GM12878 (cell line): ENCODE measurements at regions not wholly inside any gene's neighbourhood (a gene's known extent, or its start where the extent isn't known, plus 50 kb on each side); places are given as distances from the start of the nearest gene placed in this dataset.

Experiments
- ATAC-seq: fragments of 200-7000 bp; cut with Tn5 transposase; 3 replicates; pipeline ENCODE4 v1.9.1; 2020; ENCODE audit warnings: mild to moderate bottlenecking, moderate library complexity
- BruUV-seq: library from RNA; stranded (reverse); fragments of 400-500 nt; replicated peaks from 2 replicates; lab custom pipeline; 2021; lab: Mats Ljungman, UMichigan
- CTCF ChIA-PET: fragments of 300-600 bp; sonication (Branson Sonifier 250); formaldehyde crosslinking; extraction: SDS; loops from one replicate; lab custom pipeline; 2021; ENCODE audit warnings: inconsistent platforms; lab: Yijun Ruan, JAX
- POLR2A ChIA-PET: fragments of 350-600 bp; formaldehyde crosslinking; extraction: SDS; loops from one replicate; lab custom pipeline; 2021; ENCODE audit warnings: inconsistent platforms; lab: Charles Lee
- RAD21 ChIA-PET: fragments of 300-600 bp; sonication (Branson Sonifier 250); formaldehyde crosslinking; loops from one replicate; lab custom pipeline; 2023; ENCODE audit warnings: antibody characterized with exemption; ENCODE audit not compliant: unreplicated experiment; lab: Charles Lee
- SMC1A ChIA-PET: fragments of 300-600 bp; sonication (Branson Sonifier 250); formaldehyde crosslinking; loops from one replicate; lab custom pipeline; 2023; ENCODE audit not compliant: unreplicated experiment, uncharacterized antibody; lab: Charles Lee
- DNase-seq: peaks from one replicate; pipeline ENCODE4 v3.0.0-alpha.2; 2011; ENCODE audit warnings: low read depth, low spot score
- FAIRE-seq: peaks from 3 replicates; lab custom pipeline; 2011; peaks lifted over from hg19 to GRCh38; lab: Jason Lieb, UNC
- H2AFZ ChIP-seq: 2 replicates; pipeline ENCODE4 v1.6.0; 2011; ENCODE audit warnings: low read depth, low read length, control low read depth; ENCODE audit not compliant: control insufficient read depth
- H3K27ac ChIP-seq: 2 replicates; pipeline ENCODE4 v1.5.1; 2011; ENCODE audit warnings: control low read depth; ENCODE audit not compliant: control insufficient read depth, insufficient read depth
- H3K27me3 ChIP-seq, 2 experiments: replicated peaks in 1 of 2; 2 replicates each; pipeline versions ENCODE4 v1.6.0 to v1.6.1; 2011; ENCODE audit warnings: low read length in 1 of 2; ENCODE audit not compliant: control insufficient read depth in 2 of 2, insufficient read depth in 2 of 2
- H3K36me3 ChIP-seq, 2 experiments: 2 replicates each; pipeline ENCODE4 v1.5.1; 2011; ENCODE audit warnings: low read length in 1 of 2; ENCODE audit not compliant: control insufficient read depth in 2 of 2, insufficient read depth in 2 of 2
- H3K4me1 ChIP-seq: 2 replicates; pipeline ENCODE4 v1.6.1; 2011; ENCODE audit warnings: mild to moderate bottlenecking, low read length, moderate library complexity, mixed read lengths; ENCODE audit not compliant: control insufficient read depth, insufficient read depth
- H3K4me2 ChIP-seq: 2 replicates; pipeline ENCODE4 v1.6.0; 2011; ENCODE audit warnings: control low read depth; ENCODE audit not compliant: control insufficient read depth, insufficient read depth
- H3K4me3 ChIP-seq: fragments of 200-600 bp; sonication (generic); 2 replicates; pipeline ENCODE4 v1.5.1; 2016
- H3K79me2 ChIP-seq: 2 replicates; pipeline ENCODE4 v1.6.0; 2011; ENCODE audit warnings: low read length; ENCODE audit not compliant: control insufficient read depth, insufficient read depth
- H3K9ac ChIP-seq: 2 replicates; pipeline ENCODE4 v1.8.0; 2011; ENCODE audit warnings: low read length, control low read depth, mixed read lengths; ENCODE audit not compliant: control insufficient read depth, insufficient read depth
- H3K9me3 ChIP-seq: replicated peaks from 3 replicates; pipeline ENCODE4 v1.5.1; 2011; ENCODE audit warnings: mild to moderate bottlenecking, low read length; ENCODE audit not compliant: control insufficient read depth, insufficient read depth
- H4K20me1 ChIP-seq: 2 replicates; pipeline ENCODE4 v1.6.0; 2011; ENCODE audit not compliant: control insufficient read depth, insufficient read depth
- CEBPB ChIP-seq, 2 experiments: fragments of 150-350 bp in 1 of 2; IDR thresholded peaks; 2 replicates each; pipeline ENCODE4 v1.6.1; 2012 to 2014; ENCODE audit warnings: low read depth in 2 of 2, low read length in 2 of 2, borderline replicate concordance in 1 of 2, inconsistent platforms in 1 of 2
- SP1 ChIP-seq: IDR thresholded peaks from one replicate; pipeline ENCODE4 v1.6.1; 2011; ENCODE audit warnings: low read depth, low read length
- STAT1 ChIP-seq: fragments of 450-650 bp; conservative IDR thresholded peaks from 2 replicates; pipeline ENCODE4 v1.6.1; 2014; ENCODE audit warnings: antibody characterized with exemption, mild to moderate bottlenecking
- WGBS: methylation state at CpG from one replicate; pipeline ENCODE4 v1.1.6; 2016; ENCODE audit warnings: low lambda C conversion rate; ENCODE audit not compliant: insufficient replicate concordance, insufficient coverage; ENCODE audit errors: missing lambda C conversion rate; 5-methylcytosine and 5-hydroxymethylcytosine counted together
- in situ Hi-C: fragments of 300-500 bp; cut with MboI; formaldehyde crosslinking; loops from 9 replicates; pipeline ENCODE4 v1.14.3; 2018; ENCODE audit warnings: mixed read lengths
- intact Hi-C: fragments of 100-400 bp; cut with micrococcal nuclease; formaldehyde crosslinking; loops from one replicate; pipeline ENCODE4 v1.14.2; 2022; ENCODE audit not compliant: unreplicated experiment
- TF ChIP-seq, protein P1 (sequence below): fragments of 450-650 bp; IDR thresholded peaks from 2 replicates; pipeline ENCODE4 v1.6.1; 2016; ENCODE audit warnings: mild to moderate bottlenecking
- TF ChIP-seq, protein P2 (sequence below): fragments of 450-650 bp; IDR thresholded peaks from 2 replicates; pipeline ENCODE4 v1.6.1; 2017; ENCODE audit warnings: mild to moderate bottlenecking, low read depth, inconsistent platforms; ENCODE audit not compliant: poor library complexity, severe bottlenecking

DNA sequence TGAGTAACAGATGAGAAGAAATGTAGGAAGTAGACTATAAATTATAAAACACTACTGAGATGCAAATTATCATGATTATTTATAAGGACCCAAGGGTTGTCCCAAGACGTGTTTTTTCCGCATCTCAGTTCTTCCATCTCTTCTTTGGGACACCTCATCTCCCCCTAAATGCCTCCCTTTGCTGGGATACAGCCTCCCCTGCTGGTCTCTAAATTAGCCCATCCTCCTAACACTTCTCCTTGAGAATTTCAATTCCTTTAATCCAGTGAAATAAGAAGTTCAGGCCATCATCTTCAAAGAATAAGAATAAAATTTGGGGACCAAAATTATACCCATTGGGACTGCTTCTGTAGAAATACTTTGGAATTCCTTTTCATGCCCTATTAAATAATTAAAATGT lies 667.0 kb downstream of the BCL11B start:
- 52% methylated on average over 2 of the region's 2 CpGs for WGBS
- RAD21 ChIA-PET, result no interaction called here
- SMC1A ChIA-PET, result no interaction called here

DNA sequence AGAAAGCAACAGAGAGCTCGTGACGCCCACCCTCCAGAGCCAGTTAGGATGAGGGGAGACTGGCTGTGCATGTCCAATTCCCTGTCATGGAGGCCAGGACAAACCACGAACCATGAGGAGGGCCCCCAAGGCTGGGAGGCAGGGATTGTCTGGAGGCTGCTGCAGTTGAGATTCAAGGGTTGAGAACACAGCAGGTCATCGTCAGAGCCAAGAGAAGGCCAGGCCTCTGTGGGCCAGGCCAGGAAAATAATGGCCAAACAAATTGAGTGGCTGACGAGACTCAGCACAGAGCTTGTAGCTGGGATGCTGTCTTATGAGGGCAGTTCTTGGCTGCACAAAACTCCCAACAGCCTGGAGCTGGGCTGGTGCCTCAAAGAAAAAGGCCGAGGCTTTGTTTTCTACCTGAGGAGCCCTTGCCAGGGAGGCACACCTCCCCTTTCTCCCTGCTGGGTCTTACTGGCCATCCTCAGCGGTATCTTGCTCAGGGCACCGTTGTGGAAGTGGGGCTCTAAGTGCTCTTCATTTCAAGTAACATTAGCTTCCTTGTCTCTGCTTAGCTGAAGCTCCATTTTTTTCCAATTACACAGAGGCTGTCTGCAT lies 665.9 kb downstream of the BCL11B start:
- DNase-seq, result no peak

More for the DNA sequence above, 667.0 kb downstream of the BCL11B start:
- Histone ChIP-seq H3K4me1 (no peaks in the 10 kb centered on the region), H3K4me2 (no peak overlapping the region), H3K4me3 (no peak overlapping the region), H2AFZ (no peak overlapping the region), H4K20me1 (no peaks in the 10 kb centered on the region), H3K79me2 (no peaks in the 10 kb centered on the region), H3K9me3 (no peaks in the 10 kb centered on the region; the same call in 2 of the 3 replicates), H3K27me3 (no peaks in the 10 kb centered on the region), H3K36me3 (no peaks in the 10 kb centered on the region), H3K27ac (no peak overlapping the region), H3K9ac (no peak overlapping the region)
- intact Hi-C loops, result no loop called here
- ATAC-seq (no peak), FAIRE-seq (no peak), DNase-seq (no peak)
- ChIA-PET POLR2A (no interaction called here), CTCF (interaction anchor here (1.3 kb wide), 1 partner anchor 468 kb away, joined by 3 read pairs; no protein-coding TSS in a partner anchor)
- BruUV-seq, result no TSS peak
- TF ChIP-seq, protein P1, sequence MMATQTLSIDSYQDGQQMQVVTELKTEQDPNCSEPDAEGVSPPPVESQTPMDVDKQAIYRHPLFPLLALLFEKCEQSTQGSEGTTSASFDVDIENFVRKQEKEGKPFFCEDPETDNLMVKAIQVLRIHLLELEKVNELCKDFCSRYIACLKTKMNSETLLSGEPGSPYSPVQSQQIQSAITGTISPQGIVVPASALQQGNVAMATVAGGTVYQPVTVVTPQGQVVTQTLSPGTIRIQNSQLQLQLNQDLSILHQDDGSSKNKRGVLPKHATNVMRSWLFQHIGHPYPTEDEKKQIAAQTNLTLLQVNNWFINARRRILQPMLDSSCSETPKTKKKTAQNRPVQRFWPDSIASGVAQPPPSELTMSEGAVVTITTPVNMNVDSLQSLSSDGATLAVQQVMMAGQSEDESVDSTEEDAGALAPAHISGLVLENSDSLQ, result no peak
- TF ChIP-seq STAT1, result no peak
- in situ Hi-C loops, result no loop called here

More for the DNA sequence above, 665.9 kb downstream of the BCL11B start:
- no peaks in the 10 kb centered on the region; the same call in 2 of the 3 replicates for H3K9me3 ChIP-seq
- in situ Hi-C loops, result no loop called here
- H3K9ac ChIP-seq, result no peak overlapping the region
- ChIA-PET RAD21 (no interaction called here), CTCF (interaction anchor here (1.3 kb wide), 1 partner anchor 469 kb away, joined by 3 read pairs; no protein-coding TSS in a partner anchor), SMC1A (no interaction called here)
- no TSS peak for BruUV-seq
- no peak for ATAC-seq
- no peaks in the 10 kb centered on the region for H4K20me1 ChIP-seq
- intact Hi-C loops, result no loop called here
- H3K27me3 ChIP-seq, result no peaks in the 10 kb centered on the region
- 9% methylated on average over 8 of the region's 8 CpGs for WGBS
- no peaks in the 10 kb centered on the region for H3K79me2 ChIP-seq
- no peaks in the 10 kb centered on the region for H3K4me1 ChIP-seq
- H3K4me3 ChIP-seq, result no peak overlapping the region
- H3K27ac ChIP-seq, result no peak overlapping the region
- H3K36me3 ChIP-seq, result no peaks in the 10 kb centered on the region
- TF ChIP-seq, protein P1, result no peak
- TF ChIP-seq SP1, result no peak
- TF ChIP-seq CEBPB (IDR thresholded peaks at IDR 0.05; ENCODE audit: borderline replicate concordance in 1 of 2, low read depth in 2 of 2, low read length in 2 of 2), result no peak
- TF ChIP-seq, protein P2, sequence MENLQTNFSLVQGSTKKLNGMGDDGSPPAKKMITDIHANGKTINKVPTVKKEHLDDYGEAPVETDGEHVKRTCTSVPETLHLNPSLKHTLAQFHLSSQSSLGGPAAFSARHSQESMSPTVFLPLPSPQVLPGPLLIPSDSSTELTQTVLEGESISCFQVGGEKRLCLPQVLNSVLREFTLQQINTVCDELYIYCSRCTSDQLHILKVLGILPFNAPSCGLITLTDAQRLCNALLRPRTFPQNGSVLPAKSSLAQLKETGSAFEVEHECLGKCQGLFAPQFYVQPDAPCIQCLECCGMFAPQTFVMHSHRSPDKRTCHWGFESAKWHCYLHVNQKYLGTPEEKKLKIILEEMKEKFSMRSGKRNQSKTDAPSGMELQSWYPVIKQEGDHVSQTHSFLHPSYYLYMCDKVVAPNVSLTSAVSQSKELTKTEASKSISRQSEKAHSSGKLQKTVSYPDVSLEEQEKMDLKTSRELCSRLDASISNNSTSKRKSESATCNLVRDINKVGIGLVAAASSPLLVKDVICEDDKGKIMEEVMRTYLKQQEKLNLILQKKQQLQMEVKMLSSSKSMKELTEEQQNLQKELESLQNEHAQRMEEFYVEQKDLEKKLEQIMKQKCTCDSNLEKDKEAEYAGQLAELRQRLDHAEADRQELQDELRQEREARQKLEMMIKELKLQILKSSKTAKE, result no peak
- TF ChIP-seq, all 136 proteins: peak for 0
- no peak overlapping the region for H3K4me2 ChIP-seq
- FAIRE-seq, result no peak
- no peak overlapping the region for H2AFZ ChIP-seq
- POLR2A ChIA-PET, result no interaction called here
